ENCODE measurements at regions not wholly inside any gene's neighbourhood (a gene's known extent, or its start where the extent isn't known, plus 50 kb on each side); places are given as distances from the start of the nearest gene placed in this dataset.

GRCh38 chr5:147179562-147180147 is 55.2 kb upstream of the STK32A start:
- no peak for TF ChIP-seq CTCF (optimal IDR thresholded peaks at IDR 0.05 in 1 of 3, IDR thresholded peaks at IDR 0.05 in 1 of 3, conservative IDR thresholded peaks at IDR 0.05 in 1 of 3; ENCODE audit: extremely low read depth in 1 of 3, insufficient read depth in 2 of 3, low read length in 3 of 3)
- TF ChIP-seq EZH2 (IDR thresholded peaks at IDR 0.05; ENCODE audit: low read length): no peak
